Epithelial cell of proximal tubule (primary cell): ENCODE measurements at regions not wholly inside any gene's neighbourhood (a gene's known extent, or its start where the extent isn't known, plus 50 kb on each side); places are given as distances from the start of the nearest gene placed in this dataset.

Experiments
- DNase-seq: peaks from one replicate; pipeline ENCODE4 v3.0.0-alpha.2; 2011; ENCODE audit warnings: low read depth
- H3K4me3 ChIP-seq: 2 replicates; pipeline ENCODE4 v1.5.1; 2011; ENCODE audit warnings: low read depth, mild to moderate bottlenecking, low read length
- CTCF ChIP-seq: conservative IDR thresholded peaks from 2 replicates; pipeline ENCODE4 v1.5.1; 2012; ENCODE audit warnings: low read depth, mild to moderate bottlenecking, low read length

- TF ChIP-seq CTCF: no peak
- H3K4me3 ChIP-seq: no peak overlapping the region
- no peak for DNase-seq
Measured at GRCh38 chr14:51575349-51576116, 76.2 kb upstream of the FRMD6 start.

- no peak for DNase-seq
- no peak for TF ChIP-seq CTCF
Measured at GRCh38 chr14:51576117-51576430, 75.6 kb upstream of the FRMD6 start.

GRCh38 chr14:51576879-51577278, 74.8 kb upstream of the FRMD6 start:
- no peak overlapping the region for H3K4me3 ChIP-seq
- TF ChIP-seq CTCF: no peak
- DNase-seq: no peak

More at GRCh38 chr14:51576117-51576430, 75.6 kb upstream of the FRMD6 start:
- no peak overlapping the region for H3K4me3 ChIP-seq

GRCh38 chr14:51578853-51579252, 72.9 kb upstream of the FRMD6 start:
- no peak for DNase-seq
- no peak for TF ChIP-seq CTCF
- no peak overlapping the region for H3K4me3 ChIP-seq

- DNase-seq: no peak
- H3K4me3 ChIP-seq: no peak overlapping the region
- TF ChIP-seq CTCF: no peak
Measured at GRCh38 chr14:51581017-51581881, 70.5 kb upstream of the FRMD6 start.

GRCh38 chr14:51582437-51582836, 69.3 kb upstream of the FRMD6 start:
- no peak for DNase-seq
- no peak for TF ChIP-seq CTCF
- no peak overlapping the region for H3K4me3 ChIP-seq
